ENCODE measurements at regions not wholly inside any gene's neighbourhood (a gene's known extent, or its start where the extent isn't known, plus 50 kb on each side); places are given as distances from the start of the nearest gene placed in this dataset.

GRCh38 chr9:134263596-134263995 lies 62.7 kb upstream of the RXRA start:
- Histone ChIP-seq H3K27me3 (ENCODE audit: control insufficient read depth, insufficient read depth, low read length) (no peaks in the 10 kb centered on the region), H3K4me1 (ENCODE audit: control insufficient read depth, insufficient read depth, low read length) (0 out of 2 replicates have a peak, but pooled peaks cover 2% of the 10 kb centered on the region), H3K4me3 (ENCODE audit: low read length) (no peak overlapping the region), H3K27ac (ENCODE audit: low read length) (no peak overlapping the region), H3K9me3 (ENCODE audit: control insufficient read depth, insufficient read depth, low read length) (no peaks in the 10 kb centered on the region), H3K36me3 (ENCODE audit: control insufficient read depth, insufficient read depth, low read length) (no peaks in the 10 kb centered on the region)
- no peak for DNase-seq (ENCODE audit: low read depth, low spot score)
- no CpG with 5 or more reads among the region's 11 CpGs for WGBS (ENCODE audit: insufficient coverage, insufficient read length)

GRCh38 chr9:134264169-134264568 lies 62.1 kb upstream of the RXRA start:
- no peaks in the 10 kb centered on the region for H3K36me3 ChIP-seq (ENCODE audit: control insufficient read depth, insufficient read depth, low read length)
- 0 out of 2 replicates have a peak, but pooled peaks cover 2% of the 10 kb centered on the region for H3K4me1 ChIP-seq (ENCODE audit: control insufficient read depth, insufficient read depth, low read length)
- H3K27me3 ChIP-seq (ENCODE audit: control insufficient read depth, insufficient read depth, low read length) = no peaks in the 10 kb centered on the region
- no peak overlapping the region for H3K27ac ChIP-seq (ENCODE audit: low read length)
- DNase-seq (ENCODE audit: low read depth, low spot score) = no peak
- no CpG with 5 or more reads among the region's 11 CpGs for WGBS (ENCODE audit: insufficient coverage, insufficient read length)
- no peaks in the 10 kb centered on the region for H3K9me3 ChIP-seq (ENCODE audit: control insufficient read depth, insufficient read depth, low read length)
- H3K4me3 ChIP-seq (ENCODE audit: low read length) = no peak overlapping the region

- DNase-seq (ENCODE audit: low read depth, low spot score) = no peak
- Histone ChIP-seq H3K36me3 (ENCODE audit: control insufficient read depth, insufficient read depth, low read length) (no peaks in the 10 kb centered on the region), H3K4me1 (ENCODE audit: control insufficient read depth, insufficient read depth, low read length) (0 out of 2 replicates have a peak, but pooled peaks cover 2% of the 10 kb centered on the region), H3K27me3 (ENCODE audit: control insufficient read depth, insufficient read depth, low read length) (no peaks in the 10 kb centered on the region), H3K9me3 (ENCODE audit: control insufficient read depth, insufficient read depth, low read length) (no peaks in the 10 kb centered on the region), H3K27ac (ENCODE audit: low read length) (no peak overlapping the region), H3K4me3 (ENCODE audit: low read length) (no peak overlapping the region)
- WGBS (ENCODE audit: insufficient coverage, insufficient read length) = no CpG with 5 or more reads among the region's 7 CpGs
Measured at GRCh38 chr9:134265078-134265477, 61.2 kb upstream of the RXRA start.

- no peaks in the 10 kb centered on the region for H3K9me3 ChIP-seq (ENCODE audit: control insufficient read depth, insufficient read depth, low read length)
- H3K36me3 ChIP-seq (ENCODE audit: control insufficient read depth, insufficient read depth, low read length) = no peaks in the 10 kb centered on the region
- no peak overlapping the region for H3K27ac ChIP-seq (ENCODE audit: low read length)
- no peaks in the 10 kb centered on the region for H3K27me3 ChIP-seq (ENCODE audit: control insufficient read depth, insufficient read depth, low read length)
- no peak overlapping the region for H3K4me3 ChIP-seq (ENCODE audit: low read length)
- H3K4me1 ChIP-seq (ENCODE audit: control insufficient read depth, insufficient read depth, low read length) = 0 out of 2 replicates have a peak, but pooled peaks cover 2% of the 10 kb centered on the region
- no peak for DNase-seq (ENCODE audit: low read depth, low spot score)
- 100% methylated on average over 2 of the region's 2 CpGs for WGBS (ENCODE audit: insufficient coverage, insufficient read length)
Measured at GRCh38 chr9:134266418-134266817, 59.8 kb upstream of the RXRA start.

GRCh38 chr9:134267305-134267880 lies 58.9 kb upstream of the RXRA start:
- no peaks in the 10 kb centered on the region for H3K27me3 ChIP-seq (ENCODE audit: control insufficient read depth, insufficient read depth, low read length)
- DNase-seq (ENCODE audit: low read depth, low spot score) = no peak
- no peak overlapping the region for H3K27ac ChIP-seq (ENCODE audit: low read length)
- H3K9me3 ChIP-seq (ENCODE audit: control insufficient read depth, insufficient read depth, low read length) = no peaks in the 10 kb centered on the region
- no peaks in the 10 kb centered on the region for H3K36me3 ChIP-seq (ENCODE audit: control insufficient read depth, insufficient read depth, low read length)
- H3K4me1 ChIP-seq (ENCODE audit: control insufficient read depth, insufficient read depth, low read length) = 0 out of 2 replicates have a peak, but pooled peaks cover 2% of the 10 kb centered on the region
- WGBS (ENCODE audit: insufficient coverage, insufficient read length) = no CpG with 5 or more reads among the region's 11 CpGs
- no peak overlapping the region for H3K4me3 ChIP-seq (ENCODE audit: low read length)

GRCh38 chr9:134267881-134268724 lies 58.2 kb upstream of the RXRA start:
- DNase-seq (ENCODE audit: low read depth, low spot score) = no peak
- H3K27me3 ChIP-seq (ENCODE audit: control insufficient read depth, insufficient read depth, low read length) = no peaks in the 10 kb centered on the region
- H3K4me3 ChIP-seq (ENCODE audit: low read length) = no peak overlapping the region
- no peaks in the 10 kb centered on the region for H3K9me3 ChIP-seq (ENCODE audit: control insufficient read depth, insufficient read depth, low read length)
- no peaks in the 10 kb centered on the region for H3K36me3 ChIP-seq (ENCODE audit: control insufficient read depth, insufficient read depth, low read length)
- WGBS (ENCODE audit: insufficient coverage, insufficient read length) = no CpG with 5 or more reads among the region's 28 CpGs
- H3K27ac ChIP-seq (ENCODE audit: low read length) = no peak overlapping the region
- H3K4me1 ChIP-seq (ENCODE audit: control insufficient read depth, insufficient read depth, low read length) = 0 out of 2 replicates have a peak, but pooled peaks cover 2% of the 10 kb centered on the region

- WGBS (ENCODE audit: insufficient coverage, insufficient read length) = no CpG with 5 or more reads among the region's 6 CpGs
- Histone ChIP-seq H3K4me3 (ENCODE audit: low read length) (no peak overlapping the region), H3K27me3 (ENCODE audit: control insufficient read depth, insufficient read depth, low read length) (no peaks in the 10 kb centered on the region), H3K27ac (ENCODE audit: low read length) (no peak overlapping the region), H3K36me3 (ENCODE audit: control insufficient read depth, insufficient read depth, low read length) (no peaks in the 10 kb centered on the region), H3K4me1 (ENCODE audit: control insufficient read depth, insufficient read depth, low read length) (0 out of 2 replicates have a peak, but pooled peaks cover 2% of the 10 kb centered on the region), H3K9me3 (ENCODE audit: control insufficient read depth, insufficient read depth, low read length) (no peaks in the 10 kb centered on the region)
- DNase-seq (ENCODE audit: low read depth, low spot score) = no peak
Measured at GRCh38 chr9:134268747-134269146, 57.5 kb upstream of the RXRA start.

GRCh38 chr9:134271338-134272301 lies 54.6 kb upstream of the RXRA start:
- Histone ChIP-seq H3K36me3 (ENCODE audit: control insufficient read depth, insufficient read depth, low read length) (no peaks in the 10 kb centered on the region), H3K27me3 (ENCODE audit: control insufficient read depth, insufficient read depth, low read length) (no peaks in the 10 kb centered on the region), H3K27ac (ENCODE audit: low read length) (no peak overlapping the region), H3K4me3 (ENCODE audit: low read length) (no peak overlapping the region), H3K9me3 (ENCODE audit: control insufficient read depth, insufficient read depth, low read length) (no peaks in the 10 kb centered on the region), H3K4me1 (ENCODE audit: control insufficient read depth, insufficient read depth, low read length) (0 out of 2 replicates have a peak, but pooled peaks cover 2% of the 10 kb centered on the region)
- DNase-seq (ENCODE audit: low read depth, low spot score) = no peak
- WGBS (ENCODE audit: insufficient coverage, insufficient read length) = no CpG with 5 or more reads among the region's 24 CpGs

GRCh38 chr9:134272302-134273023 lies 53.8 kb upstream of the RXRA start:
- H3K4me1 ChIP-seq (ENCODE audit: control insufficient read depth, insufficient read depth, low read length) = 0 out of 2 replicates have a peak, but pooled peaks cover 2% of the 10 kb centered on the region
- H3K27ac ChIP-seq (ENCODE audit: low read length) = no peak overlapping the region
- H3K27me3 ChIP-seq (ENCODE audit: control insufficient read depth, insufficient read depth, low read length) = no peaks in the 10 kb centered on the region
- no peak overlapping the region for H3K4me3 ChIP-seq (ENCODE audit: low read length)
- no peaks in the 10 kb centered on the region for H3K9me3 ChIP-seq (ENCODE audit: control insufficient read depth, insufficient read depth, low read length)
- no peak for DNase-seq (ENCODE audit: low read depth, low spot score)
- H3K36me3 ChIP-seq (ENCODE audit: control insufficient read depth, insufficient read depth, low read length) = no peaks in the 10 kb centered on the region
- no CpG with 5 or more reads among the region's 21 CpGs for WGBS (ENCODE audit: insufficient coverage, insufficient read length)
